A673 (cell line): ENCODE measurements at regions not wholly inside any gene's neighbourhood (a gene's known extent, or its start where the extent isn't known, plus 50 kb on each side); places are given as distances from the start of the nearest gene placed in this dataset.

Experiments
- BruUV-seq: library from RNA; stranded (reverse); fragments of 400-500 nt; replicated peaks from 2 replicates; lab custom pipeline; 2021; lab: Mats Ljungman, UMichigan
- CTCF ChIA-PET: fragments of 300-600 bp; sonication (Branson Sonifier 250); formaldehyde crosslinking; loops from one replicate; lab custom pipeline; 2022; ENCODE audit warnings: antibody characterized with exemption; lab: Charles Lee
- POLR2A ChIA-PET: fragments of 300-600 bp; sonication (Branson Sonifier 250); formaldehyde crosslinking; loops from one replicate; lab custom pipeline; 2022; ENCODE audit warnings: antibody characterized with exemption; ENCODE audit not compliant: low non-redundant PET; lab: Charles Lee
- DNase-seq: peaks from one replicate; pipeline ENCODE4 v3.0.0-alpha.2; 2015; ENCODE audit warnings: low spot score
- H3K27ac ChIP-seq: fragments of 200-600 bp; sonication (generic); 2 replicates; pipeline ENCODE4 v1.5.1; 2016; ENCODE audit warnings: mixed run types, low read depth, mild to moderate bottlenecking, mixed read lengths, antibody characterized with exemption, low read length; ENCODE audit not compliant: poor library complexity, severe bottlenecking
- H3K27me3 ChIP-seq: fragments of 200-600 bp; sonication (generic); replicated peaks from 2 replicates; pipeline ENCODE4 v1.6.1; 2017; ENCODE audit warnings: mixed run types, low read depth, mild to moderate bottlenecking, mixed read lengths, antibody characterized with exemption, low read length; ENCODE audit not compliant: insufficient read depth, poor library complexity
- H3K36me3 ChIP-seq: fragments of 200-600 bp; sonication (generic); 2 replicates; pipeline ENCODE4 v1.6.1; 2016; ENCODE audit warnings: mixed run types, mild to moderate bottlenecking, mixed read lengths, antibody characterized with exemption, low read length; ENCODE audit not compliant: insufficient read depth, poor library complexity, severe bottlenecking
- H3K4me1 ChIP-seq: fragments of 200-600 bp; sonication (generic); 2 replicates; pipeline ENCODE4 v1.6.1; 2017; ENCODE audit warnings: mixed run types, mild to moderate bottlenecking, mixed read lengths, antibody characterized with exemption, low read length; ENCODE audit not compliant: insufficient read depth, poor library complexity, severe bottlenecking
- H3K4me3 ChIP-seq: fragments of 200-600 bp; sonication (generic); 2 replicates; pipeline ENCODE4 v1.5.1; 2016; ENCODE audit warnings: low read depth, mixed run types, mild to moderate bottlenecking, mixed read lengths, low read length; ENCODE audit not compliant: poor library complexity, severe bottlenecking
- H3K9me3 ChIP-seq: fragments of 200-600 bp; sonication (generic); 2 replicates; pipeline ENCODE4 v1.6.1; 2016; ENCODE audit warnings: mixed run types, low read depth, mild to moderate bottlenecking, mixed read lengths, antibody characterized with exemption, low read length; ENCODE audit not compliant: poor library complexity, severe bottlenecking
- EZH2 ChIP-seq: fragments of 200-600 bp; sonication (generic); IDR thresholded peaks from 2 replicates; pipeline ENCODE4 v1.6.1; 2017; ENCODE audit warnings: borderline replicate concordance, low read depth, mild to moderate bottlenecking, mixed read lengths, antibody characterized with exemption, low read length; ENCODE audit not compliant: poor library complexity, severe bottlenecking
- intact Hi-C: fragments of 100-400 bp; cut with micrococcal nuclease; formaldehyde crosslinking; loops from one replicate; pipeline ENCODE4 v1.10.0; 2022; ENCODE audit not compliant: unreplicated experiment
- TF ChIP-seq, protein P1 (sequence below): fragments of 300-800, 200-600 bp; sonication (generic); conservative IDR thresholded peaks from 2 replicates; pipeline ENCODE4 v1.5.1; 2017; ENCODE audit warnings: low read depth, mild to moderate bottlenecking, antibody characterized with exemption, low read length, moderate library complexity, mixed read lengths

GRCh38 chr22:49037701-49038245 lies 789.9 kb downstream of the BRD1 start:
- H3K9me3 ChIP-seq, result no peaks in the 10 kb centered on the region
- ChIA-PET POLR2A (no interaction called here), CTCF (no interaction called here)
- intact Hi-C loops, result no loop called here
- no TSS peak for BruUV-seq
- H3K4me3 ChIP-seq, result no peak overlapping the region
- no peaks in the 10 kb centered on the region for H3K36me3 ChIP-seq
- H3K27ac ChIP-seq, result no peak overlapping the region
- H3K4me1 ChIP-seq, result peaks cover 12% of the 10 kb centered on the region
- TF ChIP-seq, protein P1, sequence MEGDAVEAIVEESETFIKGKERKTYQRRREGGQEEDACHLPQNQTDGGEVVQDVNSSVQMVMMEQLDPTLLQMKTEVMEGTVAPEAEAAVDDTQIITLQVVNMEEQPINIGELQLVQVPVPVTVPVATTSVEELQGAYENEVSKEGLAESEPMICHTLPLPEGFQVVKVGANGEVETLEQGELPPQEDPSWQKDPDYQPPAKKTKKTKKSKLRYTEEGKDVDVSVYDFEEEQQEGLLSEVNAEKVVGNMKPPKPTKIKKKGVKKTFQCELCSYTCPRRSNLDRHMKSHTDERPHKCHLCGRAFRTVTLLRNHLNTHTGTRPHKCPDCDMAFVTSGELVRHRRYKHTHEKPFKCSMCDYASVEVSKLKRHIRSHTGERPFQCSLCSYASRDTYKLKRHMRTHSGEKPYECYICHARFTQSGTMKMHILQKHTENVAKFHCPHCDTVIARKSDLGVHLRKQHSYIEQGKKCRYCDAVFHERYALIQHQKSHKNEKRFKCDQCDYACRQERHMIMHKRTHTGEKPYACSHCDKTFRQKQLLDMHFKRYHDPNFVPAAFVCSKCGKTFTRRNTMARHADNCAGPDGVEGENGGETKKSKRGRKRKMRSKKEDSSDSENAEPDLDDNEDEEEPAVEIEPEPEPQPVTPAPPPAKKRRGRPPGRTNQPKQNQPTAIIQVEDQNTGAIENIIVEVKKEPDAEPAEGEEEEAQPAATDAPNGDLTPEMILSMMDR, result no peak
- TF ChIP-seq EZH2, result no peak
- DNase-seq, result no peak
- H3K27me3 ChIP-seq, result no peaks in the 10 kb centered on the region

GRCh38 chr22:49036513-49036912 lies 791.2 kb downstream of the BRD1 start:
- no peak overlapping the region for H3K4me3 ChIP-seq
- BruUV-seq, result no TSS peak
- no peaks in the 10 kb centered on the region for H3K4me1 ChIP-seq
- H3K27me3 ChIP-seq, result no peaks in the 10 kb centered on the region
- TF ChIP-seq, protein P1, result no peak
- TF ChIP-seq EZH2, result no peak
- no peaks in the 10 kb centered on the region for H3K36me3 ChIP-seq
- no peaks in the 10 kb centered on the region for H3K9me3 ChIP-seq
- DNase-seq, result no peak
- POLR2A ChIA-PET, result interaction anchor here (0.6 kb wide), 1 partner anchor 1592 kb away, joined by 3 read pairs; no protein-coding TSS in a partner anchor
- no peak overlapping the region for H3K27ac ChIP-seq
- CTCF ChIA-PET, result no interaction called here
- intact Hi-C loops, result no loop called here

GRCh38 chr22:49035818-49036457 lies 791.7 kb downstream of the BRD1 start:
- Histone ChIP-seq H3K9me3 (no peaks in the 10 kb centered on the region), H3K27ac (no peak overlapping the region), H3K36me3 (no peaks in the 10 kb centered on the region), H3K4me1 (no peaks in the 10 kb centered on the region), H3K4me3 (no peak overlapping the region), H3K27me3 (no peaks in the 10 kb centered on the region)
- BruUV-seq, result no TSS peak
- CTCF ChIA-PET, result no interaction called here
- intact Hi-C loops, result no loop called here
- DNase-seq, result no peak
- no peak for TF ChIP-seq EZH2
- TF ChIP-seq, protein P1, result no peak
- POLR2A ChIA-PET, result interaction anchor here (0.6 kb wide), 1 partner anchor 1592 kb away, joined by 3 read pairs; no protein-coding TSS in a partner anchor
